AG04449 (cell line): ENCODE measurements at regions not wholly inside any gene's neighbourhood (a gene's known extent, or its start where the extent isn't known, plus 50 kb on each side); places are given as distances from the start of the nearest gene placed in this dataset.

Source experiments
- CTCF ChIA-PET: fragments of 350-600 bp; formaldehyde crosslinking; extraction: SDS; loops from one replicate; lab custom pipeline; 2021; ENCODE audit warnings: antibody characterized with exemption; lab: Yijun Ruan, JAX
- POLR2A ChIA-PET: fragments of 400-600, 350-600 bp; formaldehyde crosslinking; extraction: SDS; loops from one replicate; lab custom pipeline; 2020; ENCODE audit warnings: antibody characterized with exemption, inconsistent platforms; lab: Yijun Ruan, JAX
- DNase-seq: peaks from one replicate; pipeline ENCODE4 v3.0.0-alpha.2; 2010; ENCODE audit warnings: low read depth, low spot score
- H3K4me3 ChIP-seq: 2 replicates; pipeline ENCODE4 v1.5.1; 2011; ENCODE audit warnings: low read depth, mild to moderate bottlenecking, control low read depth, low read length
- TF ChIP-seq, protein P1 (sequence below): IDR thresholded peaks from one replicate; pipeline ENCODE4 v1.5.1; 2011; ENCODE audit warnings: mild to moderate bottlenecking, moderate library complexity, low read length, control low read depth, inconsistent platforms; ENCODE audit not compliant: insufficient read depth; ENCODE audit errors: missing control alignments

DNA sequence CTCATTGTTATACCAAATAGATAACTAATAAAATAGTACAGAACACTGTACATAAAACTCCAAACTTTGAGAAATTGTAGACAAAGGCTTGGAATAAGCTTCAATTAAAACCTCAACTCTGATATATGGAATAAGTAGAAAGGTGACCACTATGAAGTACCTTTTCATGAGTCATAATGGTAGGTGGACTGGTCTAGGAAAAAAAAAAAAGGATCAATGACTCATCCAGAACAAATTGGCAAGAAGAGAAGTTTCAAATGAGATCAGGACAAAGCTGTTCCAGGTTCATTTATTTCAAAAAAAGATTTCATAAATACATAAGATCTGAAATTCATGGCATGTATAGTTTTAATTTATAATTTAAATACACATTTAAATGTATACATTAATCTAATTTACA is 769.7 kb downstream of the SUCLG1 start:
- CTCF ChIA-PET, result no interaction called here
- POLR2A ChIA-PET, result no interaction called here

GRCh38 chr2:83686863-83687262 is 772.2 kb downstream of the SUCLG1 start:
- TF ChIP-seq, protein P1, sequence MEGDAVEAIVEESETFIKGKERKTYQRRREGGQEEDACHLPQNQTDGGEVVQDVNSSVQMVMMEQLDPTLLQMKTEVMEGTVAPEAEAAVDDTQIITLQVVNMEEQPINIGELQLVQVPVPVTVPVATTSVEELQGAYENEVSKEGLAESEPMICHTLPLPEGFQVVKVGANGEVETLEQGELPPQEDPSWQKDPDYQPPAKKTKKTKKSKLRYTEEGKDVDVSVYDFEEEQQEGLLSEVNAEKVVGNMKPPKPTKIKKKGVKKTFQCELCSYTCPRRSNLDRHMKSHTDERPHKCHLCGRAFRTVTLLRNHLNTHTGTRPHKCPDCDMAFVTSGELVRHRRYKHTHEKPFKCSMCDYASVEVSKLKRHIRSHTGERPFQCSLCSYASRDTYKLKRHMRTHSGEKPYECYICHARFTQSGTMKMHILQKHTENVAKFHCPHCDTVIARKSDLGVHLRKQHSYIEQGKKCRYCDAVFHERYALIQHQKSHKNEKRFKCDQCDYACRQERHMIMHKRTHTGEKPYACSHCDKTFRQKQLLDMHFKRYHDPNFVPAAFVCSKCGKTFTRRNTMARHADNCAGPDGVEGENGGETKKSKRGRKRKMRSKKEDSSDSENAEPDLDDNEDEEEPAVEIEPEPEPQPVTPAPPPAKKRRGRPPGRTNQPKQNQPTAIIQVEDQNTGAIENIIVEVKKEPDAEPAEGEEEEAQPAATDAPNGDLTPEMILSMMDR, result no peak
- POLR2A ChIA-PET, result no interaction called here
- CTCF ChIA-PET, result no interaction called here
- no peak overlapping the region for H3K4me3 ChIP-seq
- no peak for DNase-seq

More for the DNA sequence above, 769.7 kb downstream of the SUCLG1 start:
- TF ChIP-seq, protein P1, result no peak
- no peak for DNase-seq
- no peak overlapping the region for H3K4me3 ChIP-seq

- CTCF ChIA-PET, result no interaction called here
- POLR2A ChIA-PET, result no interaction called here
- DNase-seq, result no peak
- no peak overlapping the region for H3K4me3 ChIP-seq
- TF ChIP-seq, protein P1, result no peak
Measured at GRCh38 chr2:83674050-83674449, 785.0 kb downstream of the SUCLG1 start.

- ChIA-PET CTCF (no interaction called here), POLR2A (no interaction called here)
- TF ChIP-seq, protein P1, result no peak
- H3K4me3 ChIP-seq, result no peak overlapping the region
- DNase-seq, result peak; percentile 28
Measured at GRCh38 chr2:83665894-83666293, 793.2 kb downstream of the SUCLG1 start.

- DNase-seq, result no peak
- ChIA-PET POLR2A (no interaction called here), CTCF (no interaction called here)
- TF ChIP-seq, protein P1, result no peak
- no peak overlapping the region for H3K4me3 ChIP-seq
Measured at GRCh38 chr2:83665154-83665553, 793.9 kb downstream of the SUCLG1 start.

- H3K4me3 ChIP-seq, result no peak overlapping the region
- CTCF ChIA-PET, result no interaction called here
- POLR2A ChIA-PET, result no interaction called here
- DNase-seq, result no peak
- TF ChIP-seq, protein P1, result no peak
Measured at GRCh38 chr2:83661711-83662110, 797.4 kb downstream of the SUCLG1 start.
